Natural killer cell (primary cell): ENCODE measurements at regions not wholly inside any gene's neighbourhood (a gene's known extent, or its start where the extent isn't known, plus 50 kb on each side); places are given as distances from the start of the nearest gene placed in this dataset.

Experiments used
- ATAC-seq, 3 donors: fragments of 150-1000 bp in 2 of 3; fragments of 200-7000 bp in 1 of 3; cut with Tn5 transposase; 1 replicate in 1 of 3; 2 replicates in 2 of 3; pipeline ENCODE4 v1.10.0; 2021; ENCODE audit warnings: mild to moderate bottlenecking in 2 of 3, moderate library complexity in 2 of 3
- DNase-seq, 2 donors: peaks; one replicate each; pipeline versions ENCODE4 v3.0.0 to v3.0.0-alpha.2; 2013 to 2021; ENCODE audit warnings: mixed read lengths in 1 of 2
- H3K27ac ChIP-seq: one replicate; pipeline ENCODE4 v1.5.1; 2013; ENCODE audit warnings: mild to moderate bottlenecking, low read length
- H3K27me3 ChIP-seq: one replicate; pipeline ENCODE4 v1.6.1; 2013; ENCODE audit warnings: low read length; ENCODE audit not compliant: control insufficient read depth, insufficient read depth
- H3K36me3 ChIP-seq: one replicate; pipeline ENCODE4 v1.6.1; 2013; ENCODE audit warnings: low read length; ENCODE audit not compliant: control insufficient read depth, insufficient read depth
- H3K4me1 ChIP-seq: one replicate; pipeline ENCODE4 v1.6.1; 2013; ENCODE audit warnings: low read length; ENCODE audit not compliant: control insufficient read depth, insufficient read depth
- H3K4me3 ChIP-seq: one replicate; pipeline ENCODE4 v1.5.1; 2013; ENCODE audit warnings: low read length
- H3K9me3 ChIP-seq: one replicate; pipeline ENCODE4 v1.6.1; 2013; ENCODE audit warnings: low read length; ENCODE audit not compliant: control insufficient read depth, insufficient read depth
- H3K27ac Mint-ChIP-seq, 2 donors: one replicate each; pipeline ENCODE4 v1.8.0; 2022; ENCODE audit warnings: mild to moderate bottlenecking in 2 of 2, mixed read lengths in 2 of 2, moderate library complexity in 1 of 2
- H3K27me3 Mint-ChIP-seq, 2 donors: one replicate each; pipeline ENCODE4 v1.8.0; 2022; ENCODE audit warnings: low read depth in 2 of 2, mixed read lengths in 2 of 2
- H3K36me3 Mint-ChIP-seq: one replicate; pipeline ENCODE4 v1.8.0; 2022; ENCODE audit warnings: mixed read lengths
- H3K4me1 Mint-ChIP-seq, 2 donors: one replicate each; pipeline ENCODE4 v1.8.0; 2022; ENCODE audit warnings: mixed read lengths in 2 of 2
- H3K4me3 Mint-ChIP-seq: one replicate; pipeline ENCODE4 v1.8.0; 2022; ENCODE audit warnings: mild to moderate bottlenecking, moderate library complexity, mixed read lengths
- H3K9me3 Mint-ChIP-seq, 2 donors: one replicate each; pipeline ENCODE4 v1.8.0; 2022; ENCODE audit warnings: mixed read lengths in 2 of 2
- WGBS: methylation state at CpG from one replicate; pipeline ENCODE4 v1.1.7; 2013; ENCODE audit warnings: missing lambda C conversion rate; ENCODE audit not compliant: insufficient coverage; 5-methylcytosine and 5-hydroxymethylcytosine counted together
- intact Hi-C: fragments of 100-400 bp; cut with micrococcal nuclease; formaldehyde crosslinking; loops from one replicate; pipeline ENCODE4 v1.14.2; 2022
- TF ChIP-seq, protein P1 (sequence below): fragments of 200-600 bp; IDR thresholded peaks from one replicate; pipeline ENCODE4 v1.8.0; 2022; ENCODE audit warnings: antibody characterized with exemption

DNA sequence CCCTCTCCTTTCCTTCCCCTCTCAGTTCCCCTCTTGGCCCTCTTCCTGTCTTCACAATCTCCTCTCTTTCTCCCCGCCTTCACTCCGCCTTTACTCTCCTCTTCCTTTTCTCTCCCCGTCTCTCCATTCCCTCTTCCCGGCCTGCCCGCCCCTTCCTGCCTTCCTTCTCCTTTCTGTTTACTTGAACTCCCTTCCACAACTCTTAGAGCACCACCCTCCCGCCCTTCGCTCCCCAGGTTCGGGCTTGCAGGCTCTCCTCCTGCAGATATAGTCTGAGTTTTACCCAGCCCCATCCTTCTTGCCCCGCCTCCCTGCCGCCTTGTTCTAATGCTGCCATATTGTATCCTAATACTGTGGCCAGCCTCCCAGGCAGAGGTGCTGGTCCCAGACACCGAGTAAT, 201.5 kb upstream of the N4BP1 start:
- H3K27me3 ChIP-seq = peaks cover 11% of the 10 kb centered on the region
- peaks cover 12% of the 10 kb centered on the region for H3K36me3 Mint-ChIP-seq
- H3K9me3 Mint-ChIP-seq = peaks cover 3 to 4% of the 10 kb centered on the region in 2 donors
- no peaks in the 10 kb centered on the region for H3K4me1 Mint-ChIP-seq
- H3K27ac Mint-ChIP-seq = no peak overlapping the region
- H3K36me3 ChIP-seq = no peaks in the 10 kb centered on the region
- TF ChIP-seq, protein P1, sequence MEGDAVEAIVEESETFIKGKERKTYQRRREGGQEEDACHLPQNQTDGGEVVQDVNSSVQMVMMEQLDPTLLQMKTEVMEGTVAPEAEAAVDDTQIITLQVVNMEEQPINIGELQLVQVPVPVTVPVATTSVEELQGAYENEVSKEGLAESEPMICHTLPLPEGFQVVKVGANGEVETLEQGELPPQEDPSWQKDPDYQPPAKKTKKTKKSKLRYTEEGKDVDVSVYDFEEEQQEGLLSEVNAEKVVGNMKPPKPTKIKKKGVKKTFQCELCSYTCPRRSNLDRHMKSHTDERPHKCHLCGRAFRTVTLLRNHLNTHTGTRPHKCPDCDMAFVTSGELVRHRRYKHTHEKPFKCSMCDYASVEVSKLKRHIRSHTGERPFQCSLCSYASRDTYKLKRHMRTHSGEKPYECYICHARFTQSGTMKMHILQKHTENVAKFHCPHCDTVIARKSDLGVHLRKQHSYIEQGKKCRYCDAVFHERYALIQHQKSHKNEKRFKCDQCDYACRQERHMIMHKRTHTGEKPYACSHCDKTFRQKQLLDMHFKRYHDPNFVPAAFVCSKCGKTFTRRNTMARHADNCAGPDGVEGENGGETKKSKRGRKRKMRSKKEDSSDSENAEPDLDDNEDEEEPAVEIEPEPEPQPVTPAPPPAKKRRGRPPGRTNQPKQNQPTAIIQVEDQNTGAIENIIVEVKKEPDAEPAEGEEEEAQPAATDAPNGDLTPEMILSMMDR = no peak
- 23% methylated on average over 10 of the region's 11 CpGs for WGBS
- no peak overlapping the region for H3K27ac ChIP-seq
- no peak for DNase-seq
- H3K27me3 Mint-ChIP-seq = peaks cover 35 to 52% of the 10 kb centered on the region in 2 donors
- intact Hi-C loops = no loop called here
- ATAC-seq = no peak
- H3K4me3 Mint-ChIP-seq = no peak overlapping the region
- H3K4me1 ChIP-seq = no peaks in the 10 kb centered on the region
- H3K9me3 ChIP-seq = no peaks in the 10 kb centered on the region
- H3K4me3 ChIP-seq = no peak overlapping the region

DNA sequence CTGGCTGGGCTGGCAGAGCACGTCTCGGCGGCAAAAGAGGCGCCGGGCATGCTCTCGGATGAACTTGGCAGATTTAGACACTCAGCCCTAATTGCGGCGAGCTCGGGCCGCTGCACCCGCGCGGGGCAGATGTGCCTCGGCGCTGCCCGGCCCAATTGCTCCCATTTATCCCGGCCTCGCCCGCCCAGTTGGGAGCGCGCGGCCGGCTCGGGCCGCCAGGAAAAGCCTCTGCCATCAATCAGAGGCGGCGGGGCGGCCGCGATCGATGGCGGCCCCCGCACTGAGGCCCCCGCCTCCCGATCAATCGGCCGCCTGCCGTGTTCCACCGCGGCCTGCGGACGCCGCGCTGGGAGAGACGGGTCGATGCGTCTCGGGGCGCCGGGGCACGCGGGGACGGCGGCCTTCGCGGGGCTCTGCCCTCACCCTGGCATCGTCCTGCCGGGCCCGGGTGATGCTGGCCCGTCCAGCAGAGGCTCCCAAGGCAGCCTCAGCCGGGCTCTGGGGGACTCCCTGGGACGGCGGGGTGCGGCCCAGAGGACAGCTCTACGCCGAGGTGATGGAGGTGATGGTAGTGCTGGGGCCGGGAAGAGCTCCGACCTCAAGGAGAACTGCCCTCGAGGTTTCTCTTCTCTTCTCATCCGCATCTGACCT, 200.9 kb upstream of the N4BP1 start:
- DNase-seq (no peak), ATAC-seq (no peak)
- no peak overlapping the region for H3K27ac ChIP-seq
- H3K4me3 ChIP-seq = no peak overlapping the region
- H3K27me3 ChIP-seq = peaks cover 11% of the 10 kb centered on the region
- H3K4me1 ChIP-seq = no peaks in the 10 kb centered on the region
- H3K36me3 Mint-ChIP-seq = peaks cover 12% of the 10 kb centered on the region
- peaks cover 3 to 4% of the 10 kb centered on the region in 2 donors for H3K9me3 Mint-ChIP-seq
- H3K27ac Mint-ChIP-seq = no peak overlapping the region
- WGBS = 9% methylated on average over 70 of the region's 70 CpGs
- no peaks in the 10 kb centered on the region for H3K36me3 ChIP-seq
- peaks cover 35 to 52% of the 10 kb centered on the region in 2 donors for H3K27me3 Mint-ChIP-seq
- no peaks in the 10 kb centered on the region for H3K9me3 ChIP-seq
- intact Hi-C loops = no loop called here
- no peak overlapping the region for H3K4me3 Mint-ChIP-seq
- TF ChIP-seq, protein P1 = no peak
- no peaks in the 10 kb centered on the region for H3K4me1 Mint-ChIP-seq

DNA sequence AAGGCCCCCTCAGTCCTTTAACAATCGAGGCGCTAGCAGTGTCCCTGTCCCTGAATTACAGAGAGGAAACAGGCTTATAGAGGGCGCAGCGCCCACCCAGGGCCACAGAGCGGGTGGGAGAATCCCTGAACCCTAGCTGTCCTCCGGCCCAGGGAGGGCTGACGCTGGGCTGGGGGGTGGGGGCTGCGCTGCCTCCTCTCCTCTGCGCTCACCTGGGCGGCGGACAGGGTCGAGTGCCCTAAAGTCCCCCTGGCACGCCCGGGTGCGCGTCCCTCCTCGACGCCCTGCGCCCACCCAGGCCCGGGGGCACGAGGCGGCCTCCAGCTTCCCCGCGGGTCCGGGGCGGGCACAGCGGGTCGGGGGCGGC, 200.4 kb upstream of the N4BP1 start:
- Histone ChIP-seq H3K36me3 (no peaks in the 10 kb centered on the region), H3K9me3 (no peaks in the 10 kb centered on the region), H3K27me3 (peaks cover 11% of the 10 kb centered on the region), H3K27ac (no peak overlapping the region), H3K4me3 (no peak overlapping the region), H3K4me1 (no peaks in the 10 kb centered on the region)
- Mint-ChIP-seq H3K9me3 (peaks cover 3 to 6% of the 10 kb centered on the region in 2 donors), H3K27me3 (peaks cover 35 to 52% of the 10 kb centered on the region in 2 donors), H3K4me1 (no peaks in the 10 kb centered on the region), H3K36me3 (peaks cover 12% of the 10 kb centered on the region), H3K4me3 (no peak overlapping the region), H3K27ac (no peak overlapping the region)
- intact Hi-C loops = no loop called here
- DNase-seq (no peak), ATAC-seq (no peak)
- 15% methylated on average over 29 of the region's 29 CpGs for WGBS
- TF ChIP-seq, protein P1 = no peak

DNA sequence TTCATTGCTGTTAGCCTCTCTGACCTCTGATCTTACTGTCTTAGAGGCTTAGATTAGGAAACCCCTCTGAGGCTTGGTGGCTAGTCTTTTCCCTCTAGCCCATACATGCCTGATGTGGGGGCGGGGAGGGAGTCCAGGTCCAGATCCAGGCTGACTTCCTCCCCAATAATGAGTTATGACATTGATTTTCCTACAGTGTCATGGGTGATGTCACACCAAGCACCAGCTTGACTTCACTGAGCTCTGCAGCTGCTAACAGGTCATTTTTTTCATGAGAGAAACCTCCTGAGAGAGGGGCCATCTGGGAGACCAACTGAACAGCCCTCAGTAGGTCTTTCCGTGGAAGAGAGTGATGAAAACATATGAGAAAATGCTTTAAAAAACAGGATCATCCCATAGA, 180.2 kb upstream of the N4BP1 start:
- no peak overlapping the region for H3K4me3 Mint-ChIP-seq
- no peaks in the 10 kb centered on the region for H3K36me3 Mint-ChIP-seq
- Histone ChIP-seq H3K36me3 (no peaks in the 10 kb centered on the region), H3K4me1 (no peaks in the 10 kb centered on the region), H3K4me3 (no peak overlapping the region), H3K9me3 (no peaks in the 10 kb centered on the region), H3K27me3 (no peaks in the 10 kb centered on the region), H3K27ac (no peak overlapping the region)
- DNase-seq = no peak
- H3K27ac Mint-ChIP-seq = no peak overlapping the region
- intact Hi-C loops = no loop called here
- peaks cover 0 to 2% of the 10 kb centered on the region in 2 donors for H3K27me3 Mint-ChIP-seq
- WGBS = 88% methylated on average over 1 of the region's 2 CpGs
- ATAC-seq = no peak
- H3K4me1 Mint-ChIP-seq = no peaks in the 10 kb centered on the region
- TF ChIP-seq, protein P1 = no peak
- peaks cover 6 to 13% of the 10 kb centered on the region in 2 donors for H3K9me3 Mint-ChIP-seq
